B cell (primary cell): ENCODE measurements at regions not wholly inside any gene's neighbourhood (a gene's known extent, or its start where the extent isn't known, plus 50 kb on each side); places are given as distances from the start of the nearest gene placed in this dataset.

Source experiments
- ATAC-seq: fragments of 200-7000 bp; cut with Tn5 transposase; one replicate; pipeline ENCODE4 v1.10.0; 2021; ENCODE audit warnings: low read depth, mild to moderate bottlenecking, moderate number of reproducible peaks, moderate library complexity
- CTCF ChIA-PET: fragments of 350-600 bp; sonication (Branson Sonifier 250); formaldehyde crosslinking; loops from one replicate; lab custom pipeline; 2021; ENCODE audit warnings: antibody characterized with exemption, inconsistent platforms; lab: Charles Lee
- POLR2A ChIA-PET: fragments of 350-600 bp; sonication (Branson Sonifier 250); formaldehyde crosslinking; loops from one replicate; lab custom pipeline; 2021; ENCODE audit warnings: antibody characterized with exemption; lab: Charles Lee
- DNase-seq: peaks from one replicate; pipeline ENCODE4 v3.0.0; 2013
- H2AFZ ChIP-seq: 2 replicates; pipeline ENCODE4 v1.6.1; 2012; ENCODE audit warnings: mild to moderate bottlenecking, low read depth, low read length; ENCODE audit not compliant: insufficient read depth, poor library complexity, severe bottlenecking
- H3K27ac ChIP-seq, 2 donors: 1 replicate in 1 of 2; 2 replicates in 1 of 2; pipeline ENCODE4 v1.5.1; 2012 to 2013; ENCODE audit warnings: low read length in 2 of 2, mild to moderate bottlenecking in 2 of 2, moderate library complexity in 1 of 2
- H3K27me3 ChIP-seq, 4 experiments: fragments of 200-600 bp in 1 of 4; sonication (generic) in 1 of 4; replicated peaks in 1 of 4; 1 replicate in 2 of 4; 2 replicates in 2 of 4; pipeline versions ENCODE4 v1.6.1 to v1.7.0; 2013 to 2016; ENCODE audit warnings: low read length in 3 of 4, mild to moderate bottlenecking in 2 of 4, mixed read lengths in 1 of 4, moderate library complexity in 1 of 4; ENCODE audit not compliant: insufficient read depth in 4 of 4, control insufficient read depth in 3 of 4; ENCODE audit errors: control extremely low read depth in 1 of 4
- H3K36me3 ChIP-seq, 2 experiments: replicated peaks in 1 of 2; 1 replicate in 1 of 2; 2 replicates in 1 of 2; pipeline versions ENCODE4 v1.6.1 to v1.7.1; 2013; ENCODE audit warnings: low read length in 1 of 2; ENCODE audit not compliant: insufficient read depth in 2 of 2, control insufficient read depth in 1 of 2; ENCODE audit errors: control extremely low read depth in 1 of 2, extremely low read depth in 1 of 2
- H3K4me1 ChIP-seq, 2 donors: fragments of 200-600 bp in 1 of 2; sonication (generic) in 1 of 2; 1 replicate in 1 of 2; 2 replicates in 1 of 2; pipeline versions ENCODE4 v1.5.1 to v1.6.1; 2013 to 2017; ENCODE audit warnings: low read length in 2 of 2; ENCODE audit not compliant: control insufficient read depth in 2 of 2, insufficient read depth in 2 of 2
- H3K4me2 ChIP-seq: replicated peaks from 2 replicates; pipeline ENCODE3; 2012; ENCODE audit warnings: mild to moderate bottlenecking, low read depth, low read length; ENCODE audit not compliant: poor library complexity, severe bottlenecking
- H3K4me3 ChIP-seq, 5 experiments: fragments of 200-600 bp in 1 of 5; sonication (generic) in 1 of 5; 1 replicate in 3 of 5; 2 replicates in 2 of 5; pipeline versions ENCODE4 v1.5.1 to v1.7.0; 2011 to 2016; ENCODE audit warnings: low read length in 4 of 5, mild to moderate bottlenecking in 4 of 5, low read depth in 2 of 5, control low read depth in 1 of 5, moderate library complexity in 1 of 5; ENCODE audit not compliant: insufficient read depth in 1 of 5; ENCODE audit errors: control extremely low read depth in 1 of 5, extremely low read depth in 1 of 5
- H3K79me2 ChIP-seq: fragments of 200-600 bp; sonication (generic); one replicate; pipeline ENCODE4 v1.6.0; 2016; ENCODE audit warnings: low read length; ENCODE audit not compliant: control insufficient read depth, insufficient read depth
- H3K9ac ChIP-seq: fragments of 200-600 bp; sonication (generic); 2 replicates; pipeline ENCODE4 v1.6.1; 2017; ENCODE audit warnings: mild to moderate bottlenecking, low read length, moderate library complexity
- H3K9me3 ChIP-seq, 3 donors: one replicate each; pipeline versions ENCODE4 v1.6.1 to v1.7.1; 2013; ENCODE audit warnings: low read length in 2 of 3; ENCODE audit not compliant: control insufficient read depth in 2 of 3, insufficient read depth in 1 of 3; ENCODE audit errors: control extremely low read depth in 1 of 3
- H4K20me1 ChIP-seq: 2 replicates; pipeline ENCODE4 v1.6.0; 2012; ENCODE audit warnings: mild to moderate bottlenecking, low read length; ENCODE audit not compliant: insufficient read depth, control insufficient read depth, poor library complexity, severe bottlenecking
- H3K27ac Mint-ChIP-seq: one replicate; pipeline ENCODE4 v1.8.0; 2021; ENCODE audit warnings: mixed read lengths
- H3K27me3 Mint-ChIP-seq: one replicate; pipeline ENCODE4 v1.8.0; 2021; ENCODE audit warnings: mixed read lengths
- H3K4me1 Mint-ChIP-seq: one replicate; pipeline ENCODE4 v1.8.0; 2021; ENCODE audit warnings: mixed read lengths
- H3K4me3 Mint-ChIP-seq: one replicate; pipeline ENCODE4 v1.8.0; 2021; ENCODE audit warnings: mixed read lengths
- H3K9me3 Mint-ChIP-seq: one replicate; pipeline ENCODE4 v1.8.0; 2022; ENCODE audit warnings: mixed read lengths; ENCODE audit not compliant: insufficient read depth
- CTCF ChIP-seq: fragments of 200-600 bp; IDR thresholded peaks from one replicate; pipeline ENCODE4 v1.8.0; 2022; ENCODE audit warnings: antibody characterized with exemption, mild to moderate bottlenecking
- EZH2 ChIP-seq: IDR thresholded peaks from 2 replicates; pipeline ENCODE4 v1.6.1; 2012; ENCODE audit warnings: borderline replicate concordance, low read depth, mild to moderate bottlenecking, moderate library complexity, low read length; ENCODE audit not compliant: insufficient read depth, poor library complexity, severe bottlenecking
- WGBS: methylation state at CpG from one replicate; pipeline ENCODE4 v1.1.5; 2013; ENCODE audit warnings: missing lambda C conversion rate; ENCODE audit not compliant: insufficient coverage; 5-methylcytosine and 5-hydroxymethylcytosine counted together
- intact Hi-C: fragments of 100-400 bp; cut with micrococcal nuclease; formaldehyde crosslinking; loops from one replicate; pipeline ENCODE4 v1.10.0; 2022

- no peak overlapping the region for H3K4me2 ChIP-seq
- Mint-ChIP-seq H3K27me3 (no peaks in the 10 kb centered on the region), H3K9me3 (no peaks in the 10 kb centered on the region), H3K4me1 (no peaks in the 10 kb centered on the region), H3K27ac (no peak overlapping the region), H3K4me3 (no peak overlapping the region)
- no peaks in the 10 kb centered on the region for H3K36me3 ChIP-seq
- no peak overlapping the region for H3K27ac ChIP-seq
- no peaks in the 10 kb centered on the region for H3K9me3 ChIP-seq
- DNase-seq (no peak), ATAC-seq (no peak)
- H3K79me2 ChIP-seq: no peaks in the 10 kb centered on the region
- ChIA-PET CTCF (no interaction called here), POLR2A (no interaction called here)
- no peaks in the 10 kb centered on the region for H4K20me1 ChIP-seq
- H3K4me1 ChIP-seq: no peaks in the 10 kb centered on the region
- intact Hi-C loops: no loop called here
- no peaks in the 10 kb centered on the region for H3K27me3 ChIP-seq
- no peak overlapping the region for H3K9ac ChIP-seq
- TF ChIP-seq CTCF (no peak), EZH2 (no peak)
- WGBS: no CpG with 5 or more reads among the region's 1 CpG
- no peak overlapping the region for H2AFZ ChIP-seq
- H3K4me3 ChIP-seq: no peak overlapping the region
Observed at GRCh38 chr1:208980605-208981004, 602.9 kb upstream of the CAMK1G start.

- peaks cover 4% of the 10 kb centered on the region for H3K27me3 Mint-ChIP-seq
- no peak for ATAC-seq
- peaks cover 9% of the 10 kb centered on the region for H3K4me1 Mint-ChIP-seq
- H3K27me3 ChIP-seq: no peaks in the 10 kb centered on the region
- H3K9ac ChIP-seq: no peak overlapping the region
- no peak overlapping the region for H3K27ac Mint-ChIP-seq
- H3K27ac ChIP-seq: no peak overlapping the region
- H3K9me3 ChIP-seq: no peaks in the 10 kb centered on the region
- ChIA-PET POLR2A (no interaction called here), CTCF (no interaction called here)
- H3K4me2 ChIP-seq: no peak overlapping the region
- H3K4me1 ChIP-seq: peaks cover 0 to 5% of the 10 kb centered on the region in 2 donors
- H4K20me1 ChIP-seq: no peaks in the 10 kb centered on the region
- WGBS: no CpG with 5 or more reads among the region's 1 CpG
- H3K9me3 Mint-ChIP-seq: no peaks in the 10 kb centered on the region
- no peak overlapping the region for H3K4me3 Mint-ChIP-seq
- intact Hi-C loops: no loop called here
- no peak for DNase-seq
- no peak overlapping the region for H2AFZ ChIP-seq
- H3K79me2 ChIP-seq: no peaks in the 10 kb centered on the region
- H3K4me3 ChIP-seq: no peak overlapping the region
- no peaks in the 10 kb centered on the region for H3K36me3 ChIP-seq
- TF ChIP-seq CTCF: no peak
- no peak for TF ChIP-seq EZH2
Observed at GRCh38 chr1:208985231-208985630, 598.3 kb upstream of the CAMK1G start.
